ENCODE measurements at regions not wholly inside any gene's neighbourhood (a gene's known extent, or its start where the extent isn't known, plus 50 kb on each side); places are given as distances from the start of the nearest gene placed in this dataset.
"Not testable (repeated sequence)": the region's sequence is repeated elsewhere in the genome, so short reads cannot be mapped to it uniquely, and the experiment has no call there.

GRCh38 chr12:88753066-88753465 lies 172.8 kb upstream of the KITLG start:
- DNase-seq (ENCODE audit: low spot score): no peak

GRCh38 chr12:88752183-88752582 lies 171.9 kb upstream of the KITLG start:
- DNase-seq (ENCODE audit: low spot score): no peak

- peak; percentile 32 for DNase-seq (ENCODE audit: low spot score)
These were observed 170.7 kb upstream of the KITLG start for GRCh38 chr12:88750867-88751543.

GRCh38 chr12:88746386-88746785 lies 166.1 kb upstream of the KITLG start:
- DNase-seq (ENCODE audit: low spot score): no peak

GRCh38 chr12:88743946-88744685 lies 163.8 kb upstream of the KITLG start:
- no peak for DNase-seq (ENCODE audit: low spot score)

GRCh38 chr12:88737838-88738472 lies 157.7 kb upstream of the KITLG start:
- DNase-seq (ENCODE audit: low spot score): no peak

- DNase-seq (ENCODE audit: low spot score): no peak
These were observed 155.8 kb upstream of the KITLG start for GRCh38 chr12:88736031-88736430.

GRCh38 chr12:88733008-88733407 lies 152.7 kb upstream of the KITLG start:
- no peak for DNase-seq (ENCODE audit: low spot score)

GRCh38 chr12:88729196-88729595 lies 148.9 kb upstream of the KITLG start:
- DNase-seq (ENCODE audit: low spot score): no peak

GRCh38 chr12:88726806-88727720 lies 146.8 kb upstream of the KITLG start:
- DNase-seq (ENCODE audit: low spot score): no peak

GRCh38 chr12:88725592-88726143 lies 145.4 kb upstream of the KITLG start:
- no peak for DNase-seq (ENCODE audit: low spot score)

GRCh38 chr12:88723219-88723618 lies 142.9 kb upstream of the KITLG start:
- no peak for DNase-seq (ENCODE audit: low spot score)

- DNase-seq (ENCODE audit: low spot score): no peak
These were observed 140.7 kb upstream of the KITLG start for GRCh38 chr12:88720785-88721650.

- no peak for DNase-seq (ENCODE audit: low spot score)
These were observed 140.0 kb upstream of the KITLG start for GRCh38 chr12:88720231-88720630.

- DNase-seq (ENCODE audit: low spot score): no peak
These were observed 136.9 kb upstream of the KITLG start for GRCh38 chr12:88717188-88717587.

GRCh38 chr12:88716240-88716639 lies 136.0 kb upstream of the KITLG start:
- DNase-seq (ENCODE audit: low spot score): no peak

GRCh38 chr12:88715673-88716072 lies 135.4 kb upstream of the KITLG start:
- no peak for DNase-seq (ENCODE audit: low spot score)

GRCh38 chr12:88714263-88714882 lies 134.1 kb upstream of the KITLG start:
- DNase-seq (ENCODE audit: low spot score): not testable (repeated sequence)

- no peak for DNase-seq (ENCODE audit: low spot score)
These were observed 127.5 kb upstream of the KITLG start for GRCh38 chr12:88707800-88708199.

- DNase-seq (ENCODE audit: low spot score): no peak
These were observed 126.0 kb upstream of the KITLG start for GRCh38 chr12:88706286-88706685.

Measured in D341Med (cell line).